ENCODE measurements at regions not wholly inside any gene's neighbourhood (a gene's known extent, or its start where the extent isn't known, plus 50 kb on each side); places are given as distances from the start of the nearest gene placed in this dataset.

DNA sequence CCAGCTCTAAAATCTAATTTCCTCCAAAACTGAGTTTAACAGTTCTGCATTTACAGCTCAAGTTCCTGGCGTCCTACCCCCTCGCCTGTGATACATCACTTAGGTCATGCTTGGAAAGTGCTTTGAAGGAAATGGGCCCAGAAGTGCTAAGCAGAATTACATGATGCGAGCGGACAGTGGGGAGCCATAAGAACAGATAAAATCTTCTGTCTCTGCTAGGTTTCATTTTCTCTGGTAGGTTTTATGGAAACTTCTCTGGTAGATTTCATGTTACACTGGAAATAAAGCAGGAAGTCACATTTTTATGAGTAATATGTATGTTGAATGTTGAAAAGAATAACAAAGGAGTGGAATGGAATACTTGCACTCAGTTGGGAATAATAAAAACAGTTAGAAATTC lies 138.3 kb downstream of the ZDHHC21 start:
- TF ChIP-seq KLF1 (tag by site-specific recombination; IDR thresholded peaks at IDR 0.05) (no peak), MZF1 (tag by site-specific recombination; IDR thresholded peaks at IDR 0.05; ENCODE audit: borderline replicate concordance) (no peak)
- TF ChIP-seq, protein P1, sequence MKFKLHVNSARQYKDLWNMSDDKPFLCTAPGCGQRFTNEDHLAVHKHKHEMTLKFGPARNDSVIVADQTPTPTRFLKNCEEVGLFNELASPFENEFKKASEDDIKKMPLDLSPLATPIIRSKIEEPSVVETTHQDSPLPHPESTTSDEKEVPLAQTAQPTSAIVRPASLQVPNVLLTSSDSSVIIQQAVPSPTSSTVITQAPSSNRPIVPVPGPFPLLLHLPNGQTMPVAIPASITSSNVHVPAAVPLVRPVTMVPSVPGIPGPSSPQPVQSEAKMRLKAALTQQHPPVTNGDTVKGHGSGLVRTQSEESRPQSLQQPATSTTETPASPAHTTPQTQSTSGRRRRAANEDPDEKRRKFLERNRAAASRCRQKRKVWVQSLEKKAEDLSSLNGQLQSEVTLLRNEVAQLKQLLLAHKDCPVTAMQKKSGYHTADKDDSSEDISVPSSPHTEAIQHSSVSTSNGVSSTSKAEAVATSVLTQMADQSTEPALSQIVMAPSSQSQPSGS (tag by site-specific recombination; IDR thresholded peaks at IDR 0.05; ENCODE audit: low read depth) = no peak
